ENCODE measurements at regions not wholly inside any gene's neighbourhood (a gene's known extent, or its start where the extent isn't known, plus 50 kb on each side); places are given as distances from the start of the nearest gene placed in this dataset.

GRCh38 chr14:62081951-62082350 lies 319.7 kb downstream of the SNAPC1 start:
- H3K27ac ChIP-seq, result no peak overlapping the region
- TF ChIP-seq CTCF (conservative IDR thresholded peaks at IDR 0.05), result no peak

- H3K27ac ChIP-seq, result no peak overlapping the region
- no peak for TF ChIP-seq CTCF (conservative IDR thresholded peaks at IDR 0.05)
These were observed 320.6 kb downstream of the SNAPC1 start for GRCh38 chr14:62082779-62083178.

GRCh38 chr14:62084020-62084419 lies 321.8 kb downstream of the SNAPC1 start:
- H3K27ac ChIP-seq, result no peak overlapping the region
- no peak for TF ChIP-seq CTCF (conservative IDR thresholded peaks at IDR 0.05)

- no peak overlapping the region for H3K27ac ChIP-seq
- TF ChIP-seq CTCF (conservative IDR thresholded peaks at IDR 0.05), result no peak
These were observed 325.0 kb downstream of the SNAPC1 start for GRCh38 chr14:62087191-62087590.

GRCh38 chr14:62093736-62094135 lies 331.5 kb downstream of the SNAPC1 start:
- no peak for TF ChIP-seq CTCF (conservative IDR thresholded peaks at IDR 0.05)
- no peak overlapping the region for H3K27ac ChIP-seq

GRCh38 chr14:62097072-62097471 lies 334.9 kb downstream of the SNAPC1 start:
- TF ChIP-seq CTCF (conservative IDR thresholded peaks at IDR 0.05), result no peak
- no peak overlapping the region for H3K27ac ChIP-seq

- TF ChIP-seq CTCF (conservative IDR thresholded peaks at IDR 0.05), result no peak
- H3K27ac ChIP-seq, result no peak overlapping the region
These were observed 335.6 kb downstream of the SNAPC1 start for GRCh38 chr14:62097824-62098223.

- no peak for TF ChIP-seq CTCF (conservative IDR thresholded peaks at IDR 0.05)
- H3K27ac ChIP-seq, result no peak overlapping the region
These were observed 336.1 kb downstream of the SNAPC1 start for GRCh38 chr14:62098357-62098756.

Measured in VCaP (cell line).